ENCODE measurements at regions not wholly inside any gene's neighbourhood (a gene's known extent, or its start where the extent isn't known, plus 50 kb on each side); places are given as distances from the start of the nearest gene placed in this dataset.

DNA sequence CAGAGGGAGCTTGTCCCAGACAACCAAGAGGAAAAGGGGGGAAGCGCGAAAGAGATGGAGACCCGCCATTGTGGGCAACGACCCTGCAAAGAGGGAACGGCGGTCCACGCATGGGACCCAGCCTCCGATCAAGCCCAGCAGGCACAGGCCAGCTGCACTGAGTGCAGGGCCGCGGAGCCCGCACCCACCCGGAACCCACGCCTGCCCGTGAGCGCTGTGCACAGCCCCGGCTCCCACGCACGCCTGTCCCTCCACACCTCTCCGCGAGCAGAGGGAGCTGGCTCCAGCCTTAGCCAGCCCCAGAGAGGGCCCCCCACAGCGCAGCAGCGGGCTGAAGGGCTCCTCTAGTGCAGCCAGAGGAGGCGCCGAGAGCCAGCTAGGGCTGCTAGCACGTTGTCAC, 416.5 kb downstream of the DMRTA1 start:
- Mint-ChIP-seq H3K4me3 (no peak overlapping the region), H3K36me3 (ENCODE audit: low read depth) (no peaks in the 10 kb centered on the region), H3K9me3 (ENCODE audit: insufficient read depth) (peaks cover 9% of the 10 kb centered on the region), H3K27ac (no peak overlapping the region), H3K4me1 (ENCODE audit: low read depth) (no peaks in the 10 kb centered on the region), H3K27me3 (ENCODE audit: low read depth) (no peaks in the 10 kb centered on the region)
- ChIA-PET POLR2A (no interaction called here), CTCF (no interaction called here)
- no peak for ATAC-seq
- no peak for DNase-seq

DNA sequence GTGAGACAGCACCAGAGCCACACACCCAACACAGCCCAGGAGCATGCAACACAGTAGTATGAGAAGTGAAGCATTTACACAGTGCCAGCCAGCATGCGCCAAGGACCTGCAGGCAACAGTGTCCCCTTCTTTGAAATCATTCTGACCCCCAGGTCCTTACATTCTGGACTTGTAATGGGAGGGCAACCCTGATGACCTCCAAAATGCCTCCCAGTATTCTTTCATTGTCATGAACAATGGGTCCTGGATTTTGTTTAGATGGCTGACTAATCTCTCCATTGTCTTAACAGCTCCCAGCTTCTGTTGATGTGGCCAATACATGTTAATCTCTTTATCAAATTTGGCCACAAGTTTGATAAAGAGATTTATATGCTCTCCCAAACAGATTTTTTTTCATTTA, 417.1 kb downstream of the DMRTA1 start:
- ChIA-PET POLR2A (no interaction called here), CTCF (no interaction called here)
- peaks cover 9% of the 10 kb centered on the region for H3K9me3 Mint-ChIP-seq (ENCODE audit: insufficient read depth)
- H3K36me3 Mint-ChIP-seq (ENCODE audit: low read depth), result no peaks in the 10 kb centered on the region
- H3K27ac Mint-ChIP-seq, result no peak overlapping the region
- DNase-seq, result no peak
- ATAC-seq, result no peak
- H3K27me3 Mint-ChIP-seq (ENCODE audit: low read depth), result no peaks in the 10 kb centered on the region
- no peak overlapping the region for H3K4me3 Mint-ChIP-seq
- H3K4me1 Mint-ChIP-seq (ENCODE audit: low read depth), result no peaks in the 10 kb centered on the region

GRCh38 chr9:22893196-22893843, 446.7 kb downstream of the DMRTA1 start:
- Mint-ChIP-seq H3K4me3 (no peak overlapping the region), H3K27ac (no peak overlapping the region), H3K4me1 (ENCODE audit: low read depth) (no peaks in the 10 kb centered on the region), H3K36me3 (ENCODE audit: low read depth) (no peaks in the 10 kb centered on the region), H3K9me3 (ENCODE audit: insufficient read depth) (peaks cover 8% of the 10 kb centered on the region), H3K27me3 (ENCODE audit: low read depth) (no peaks in the 10 kb centered on the region)
- DNase-seq (no peak), ATAC-seq (no peak)
- ChIA-PET POLR2A (no interaction called here), CTCF (no interaction called here)

- Mint-ChIP-seq H3K27ac (no peak overlapping the region), H3K27me3 (ENCODE audit: low read depth) (no peaks in the 10 kb centered on the region), H3K9me3 (ENCODE audit: insufficient read depth) (no peaks in the 10 kb centered on the region), H3K4me3 (no peak overlapping the region), H3K36me3 (ENCODE audit: low read depth) (no peaks in the 10 kb centered on the region), H3K4me1 (ENCODE audit: low read depth) (no peaks in the 10 kb centered on the region)
- ChIA-PET CTCF (no interaction called here), POLR2A (no interaction called here)
- DNase-seq, result no peak
- no peak for ATAC-seq
Observed at GRCh38 chr9:22898591-22898990, 452.0 kb downstream of the DMRTA1 start.

DNA sequence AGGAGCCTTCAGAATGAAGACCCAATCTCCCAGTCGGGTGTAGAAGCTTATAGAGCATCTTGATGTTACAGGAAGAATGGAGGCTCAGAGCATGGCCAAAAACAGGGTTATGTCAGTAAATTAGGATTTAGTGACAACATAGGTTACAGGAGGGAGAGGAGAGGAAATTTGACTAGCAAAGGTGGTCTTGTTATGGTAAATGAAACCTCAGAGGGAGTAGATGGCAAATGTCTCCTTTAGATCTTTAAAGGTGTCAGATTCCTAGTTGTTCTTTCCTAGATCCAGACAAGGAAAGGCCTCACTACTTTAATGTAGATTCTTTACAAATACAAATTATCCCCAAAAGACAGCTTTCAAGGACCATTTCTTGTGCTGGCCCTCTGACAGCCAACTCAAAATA, 465.0 kb downstream of the DMRTA1 start:
- POLR2A ChIA-PET, result no interaction called here
- H3K4me1 Mint-ChIP-seq (ENCODE audit: low read depth), result no peaks in the 10 kb centered on the region
- H3K36me3 Mint-ChIP-seq (ENCODE audit: low read depth), result no peaks in the 10 kb centered on the region
- H3K27me3 Mint-ChIP-seq (ENCODE audit: low read depth), result no peaks in the 10 kb centered on the region
- no peak for DNase-seq
- no peak overlapping the region for H3K4me3 Mint-ChIP-seq
- H3K27ac Mint-ChIP-seq, result no peak overlapping the region
- peaks cover 5% of the 10 kb centered on the region for H3K9me3 Mint-ChIP-seq (ENCODE audit: insufficient read depth)
- ATAC-seq, result no peak
- CTCF ChIA-PET, result no interaction called here

DNA sequence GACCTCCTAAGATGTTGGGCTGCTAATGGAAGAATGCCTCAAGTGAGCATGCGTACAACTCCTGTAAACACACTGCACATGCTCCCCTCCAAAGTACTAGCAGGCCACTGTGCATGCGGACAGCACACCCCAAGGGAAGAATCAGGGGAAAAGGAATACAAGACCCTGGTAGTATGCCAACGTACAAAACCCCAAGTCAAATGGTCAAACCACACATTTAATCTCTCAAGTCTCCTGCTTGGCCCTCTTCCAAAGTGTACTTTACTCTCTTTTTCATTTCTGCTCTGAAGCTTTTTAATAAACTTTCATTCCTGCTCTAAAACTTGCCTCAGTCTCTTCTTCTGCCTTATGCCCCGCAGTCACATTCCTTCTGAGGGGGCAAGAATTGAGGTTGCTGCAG, 466.4 kb downstream of the DMRTA1 start:
- Mint-ChIP-seq H3K9me3 (ENCODE audit: insufficient read depth) (peaks cover 4% of the 10 kb centered on the region), H3K27ac (no peak overlapping the region), H3K4me1 (ENCODE audit: low read depth) (no peaks in the 10 kb centered on the region), H3K4me3 (no peak overlapping the region), H3K27me3 (ENCODE audit: low read depth) (no peaks in the 10 kb centered on the region), H3K36me3 (ENCODE audit: low read depth) (no peaks in the 10 kb centered on the region)
- ChIA-PET POLR2A (no interaction called here), CTCF (interaction anchor here (0.7 kb wide), 1 partner anchor 35 kb away, joined by 3 read pairs; no protein-coding TSS in a partner anchor)
- DNase-seq (no peak), ATAC-seq (no peak)

DNA sequence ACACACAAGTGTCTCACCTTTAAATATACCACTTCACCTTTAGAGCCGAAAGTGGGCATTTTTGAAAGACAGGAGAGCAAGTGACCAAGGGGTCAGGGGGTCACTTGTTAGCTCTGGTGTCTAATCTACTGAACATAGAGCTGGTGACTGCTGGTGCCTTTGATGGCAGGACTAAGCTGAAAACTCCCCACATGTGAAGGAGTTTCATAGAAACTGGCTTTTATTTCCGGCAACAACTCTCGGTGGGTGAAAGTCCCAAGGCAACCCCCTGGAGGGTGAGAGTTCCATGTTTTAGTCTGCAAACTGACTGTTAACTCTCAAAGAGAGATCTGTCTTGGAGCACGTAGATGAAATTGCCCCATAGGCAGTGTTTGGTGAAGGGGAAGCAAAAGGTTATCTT, 466.9 kb downstream of the DMRTA1 start:
- ChIA-PET CTCF (no interaction called here), POLR2A (no interaction called here)
- no peaks in the 10 kb centered on the region for H3K27me3 Mint-ChIP-seq (ENCODE audit: low read depth)
- peaks cover 4% of the 10 kb centered on the region for H3K9me3 Mint-ChIP-seq (ENCODE audit: insufficient read depth)
- H3K36me3 Mint-ChIP-seq (ENCODE audit: low read depth), result no peaks in the 10 kb centered on the region
- H3K4me1 Mint-ChIP-seq (ENCODE audit: low read depth), result no peaks in the 10 kb centered on the region
- ATAC-seq (no peak), DNase-seq (no peak)
- H3K4me3 Mint-ChIP-seq, result no peak overlapping the region
- H3K27ac Mint-ChIP-seq, result no peak overlapping the region

DNA sequence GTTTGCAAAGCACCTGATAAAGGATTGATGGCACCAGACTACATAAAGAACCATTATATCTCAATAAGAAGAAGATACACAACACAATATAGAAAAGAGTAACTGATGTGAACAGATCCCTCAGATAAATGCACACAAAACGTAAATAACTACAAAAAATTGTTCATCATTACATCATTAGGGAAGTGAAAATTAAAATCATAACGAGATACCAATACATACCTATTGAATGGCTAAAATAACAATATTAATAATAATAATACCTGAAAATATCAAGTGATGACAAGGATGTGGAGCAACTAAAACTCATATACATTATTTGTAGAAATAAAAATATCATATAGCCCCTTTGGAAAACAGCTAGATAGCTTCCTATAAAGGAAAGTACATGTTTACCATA, 469.5 kb downstream of the DMRTA1 start:
- H3K9me3 Mint-ChIP-seq (ENCODE audit: insufficient read depth), result peaks cover 4% of the 10 kb centered on the region
- ATAC-seq (no peak), DNase-seq (no peak)
- ChIA-PET POLR2A (no interaction called here), CTCF (no interaction called here)
- H3K4me3 Mint-ChIP-seq, result no peak overlapping the region
- no peaks in the 10 kb centered on the region for H3K36me3 Mint-ChIP-seq (ENCODE audit: low read depth)
- no peaks in the 10 kb centered on the region for H3K27me3 Mint-ChIP-seq (ENCODE audit: low read depth)
- no peaks in the 10 kb centered on the region for H3K4me1 Mint-ChIP-seq (ENCODE audit: low read depth)
- H3K27ac Mint-ChIP-seq, result no peak overlapping the region

- ChIA-PET CTCF (no interaction called here), POLR2A (no interaction called here)
- Mint-ChIP-seq H3K27ac (no peak overlapping the region), H3K4me3 (no peak overlapping the region), H3K36me3 (ENCODE audit: low read depth) (no peaks in the 10 kb centered on the region), H3K4me1 (ENCODE audit: low read depth) (no peaks in the 10 kb centered on the region), H3K9me3 (ENCODE audit: insufficient read depth) (peaks cover 4% of the 10 kb centered on the region), H3K27me3 (ENCODE audit: low read depth) (no peaks in the 10 kb centered on the region)
- no peak for ATAC-seq
- no peak for DNase-seq
Observed at GRCh38 chr9:22919423-22919822, 472.8 kb downstream of the DMRTA1 start.

DNA sequence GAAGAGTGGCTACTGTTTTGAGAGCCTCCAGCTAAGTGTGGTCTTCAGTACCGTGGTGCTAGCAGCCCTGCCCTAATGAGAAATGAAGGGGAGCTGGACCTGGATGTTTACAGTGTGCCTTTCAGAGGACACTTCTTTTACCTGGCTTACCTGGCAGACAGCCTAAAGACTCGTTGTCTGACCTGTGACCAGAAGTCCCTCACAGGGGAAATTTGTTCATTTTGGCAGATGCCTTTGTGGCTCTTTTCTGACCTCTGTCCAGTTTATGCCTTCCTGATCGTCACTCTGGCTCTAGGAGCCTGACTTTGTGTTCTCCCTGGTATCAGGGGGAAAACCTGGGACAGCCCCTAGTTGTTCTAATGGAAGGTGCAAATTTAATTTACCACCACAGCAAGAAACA, 475.1 kb downstream of the DMRTA1 start:
- no peaks in the 10 kb centered on the region for H3K4me1 Mint-ChIP-seq (ENCODE audit: low read depth)
- ChIA-PET CTCF (no interaction called here), POLR2A (no interaction called here)
- peaks cover 6% of the 10 kb centered on the region for H3K9me3 Mint-ChIP-seq (ENCODE audit: insufficient read depth)
- H3K36me3 Mint-ChIP-seq (ENCODE audit: low read depth), result no peaks in the 10 kb centered on the region
- ATAC-seq (no peak), DNase-seq (no peak)
- H3K27ac Mint-ChIP-seq, result no peak overlapping the region
- H3K27me3 Mint-ChIP-seq (ENCODE audit: low read depth), result no peaks in the 10 kb centered on the region
- H3K4me3 Mint-ChIP-seq, result no peak overlapping the region

GRCh38 chr9:22922222-22922621, 475.6 kb downstream of the DMRTA1 start:
- Mint-ChIP-seq H3K9me3 (ENCODE audit: insufficient read depth) (peaks cover 5% of the 10 kb centered on the region), H3K4me3 (no peak overlapping the region), H3K27ac (no peak overlapping the region), H3K27me3 (ENCODE audit: low read depth) (no peaks in the 10 kb centered on the region), H3K36me3 (ENCODE audit: low read depth) (no peaks in the 10 kb centered on the region), H3K4me1 (ENCODE audit: low read depth) (no peaks in the 10 kb centered on the region)
- DNase-seq (no peak), ATAC-seq (no peak)
- POLR2A ChIA-PET, result no interaction called here
- CTCF ChIA-PET, result no interaction called here

GRCh38 chr9:22954550-22954949, 507.9 kb downstream of the DMRTA1 start:
- no peaks in the 10 kb centered on the region for H3K4me1 Mint-ChIP-seq (ENCODE audit: low read depth)
- POLR2A ChIA-PET, result no interaction called here

GRCh38 chr9:22954964-22955363, 508.3 kb downstream of the DMRTA1 start:
- DNase-seq (no peak), ATAC-seq (no peak)
- Mint-ChIP-seq H3K36me3 (ENCODE audit: low read depth) (no peaks in the 10 kb centered on the region), H3K27me3 (ENCODE audit: low read depth) (no peaks in the 10 kb centered on the region), H3K4me1 (ENCODE audit: low read depth) (no peaks in the 10 kb centered on the region), H3K4me3 (no peak overlapping the region), H3K27ac (no peak overlapping the region), H3K9me3 (ENCODE audit: insufficient read depth) (peaks cover 11% of the 10 kb centered on the region)
- ChIA-PET CTCF (no interaction called here), POLR2A (no interaction called here)

More at GRCh38 chr9:22954550-22954949, 507.9 kb downstream of the DMRTA1 start:
- ATAC-seq (no peak), DNase-seq (no peak)
- Mint-ChIP-seq H3K4me3 (no peak overlapping the region), H3K36me3 (ENCODE audit: low read depth) (no peaks in the 10 kb centered on the region), H3K9me3 (ENCODE audit: insufficient read depth) (peaks cover 11% of the 10 kb centered on the region), H3K27ac (no peak overlapping the region), H3K27me3 (ENCODE audit: low read depth) (no peaks in the 10 kb centered on the region)
- CTCF ChIA-PET, result no interaction called here

Measured in activated CD8-positive, alpha-beta T cell treated with anti-CD3 and anti-CD28 coated beads, Interleukin-2, amount 10 ng/mL, durations not matched to agents 7 days and 5 days (primary cell).